AG04449 (cell line): ENCODE measurements at regions not wholly inside any gene's neighbourhood (a gene's known extent, or its start where the extent isn't known, plus 50 kb on each side); places are given as distances from the start of the nearest gene placed in this dataset.

ENCODE experiments used
- CTCF ChIA-PET: fragments of 350-600 bp; formaldehyde crosslinking; extraction: SDS; loops from one replicate; lab custom pipeline; 2021; ENCODE audit warnings: antibody characterized with exemption; lab: Yijun Ruan, JAX
- POLR2A ChIA-PET: fragments of 400-600, 350-600 bp; formaldehyde crosslinking; extraction: SDS; loops from one replicate; lab custom pipeline; 2020; ENCODE audit warnings: antibody characterized with exemption, inconsistent platforms; lab: Yijun Ruan, JAX
- DNase-seq: peaks from one replicate; pipeline ENCODE4 v3.0.0-alpha.2; 2010; ENCODE audit warnings: low read depth, low spot score
- H3K4me3 ChIP-seq: 2 replicates; pipeline ENCODE4 v1.5.1; 2011; ENCODE audit warnings: low read depth, mild to moderate bottlenecking, control low read depth, low read length
- TF ChIP-seq, protein P1 (sequence below): IDR thresholded peaks from one replicate; pipeline ENCODE4 v1.5.1; 2011; ENCODE audit warnings: mild to moderate bottlenecking, moderate library complexity, low read length, control low read depth, inconsistent platforms; ENCODE audit not compliant: insufficient read depth; ENCODE audit errors: missing control alignments

DNA sequence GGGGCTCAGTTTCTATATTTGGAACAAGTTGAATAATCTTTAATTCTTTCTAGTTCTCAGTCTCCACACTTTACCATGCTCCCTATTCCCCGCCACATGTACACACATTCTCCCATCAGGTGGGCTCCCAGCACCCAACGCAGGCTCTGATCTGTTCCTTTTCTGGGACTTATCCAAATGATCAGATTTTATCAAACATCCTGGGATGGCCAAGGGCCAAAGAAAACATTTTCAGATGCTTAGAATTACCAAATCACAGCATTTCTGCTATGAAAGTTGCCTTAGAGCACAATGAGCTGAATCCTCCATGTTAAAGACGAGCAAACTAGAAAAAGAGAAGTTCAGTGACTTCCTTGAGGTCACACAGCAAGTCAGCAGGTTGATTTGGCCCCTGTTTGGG is 153.4 kb downstream of the SEC61B start:
- TF ChIP-seq, protein P1, sequence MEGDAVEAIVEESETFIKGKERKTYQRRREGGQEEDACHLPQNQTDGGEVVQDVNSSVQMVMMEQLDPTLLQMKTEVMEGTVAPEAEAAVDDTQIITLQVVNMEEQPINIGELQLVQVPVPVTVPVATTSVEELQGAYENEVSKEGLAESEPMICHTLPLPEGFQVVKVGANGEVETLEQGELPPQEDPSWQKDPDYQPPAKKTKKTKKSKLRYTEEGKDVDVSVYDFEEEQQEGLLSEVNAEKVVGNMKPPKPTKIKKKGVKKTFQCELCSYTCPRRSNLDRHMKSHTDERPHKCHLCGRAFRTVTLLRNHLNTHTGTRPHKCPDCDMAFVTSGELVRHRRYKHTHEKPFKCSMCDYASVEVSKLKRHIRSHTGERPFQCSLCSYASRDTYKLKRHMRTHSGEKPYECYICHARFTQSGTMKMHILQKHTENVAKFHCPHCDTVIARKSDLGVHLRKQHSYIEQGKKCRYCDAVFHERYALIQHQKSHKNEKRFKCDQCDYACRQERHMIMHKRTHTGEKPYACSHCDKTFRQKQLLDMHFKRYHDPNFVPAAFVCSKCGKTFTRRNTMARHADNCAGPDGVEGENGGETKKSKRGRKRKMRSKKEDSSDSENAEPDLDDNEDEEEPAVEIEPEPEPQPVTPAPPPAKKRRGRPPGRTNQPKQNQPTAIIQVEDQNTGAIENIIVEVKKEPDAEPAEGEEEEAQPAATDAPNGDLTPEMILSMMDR = no peak
- POLR2A ChIA-PET = no interaction called here
- CTCF ChIA-PET = no interaction called here
- H3K4me3 ChIP-seq = no peak overlapping the region
- DNase-seq = no peak

- CTCF ChIA-PET = interaction anchor here (0.6 kb wide), 1 partner anchor 308 kb away, joined by 3 read pairs; no protein-coding TSS in a partner anchor
These were observed 156.0 kb downstream of the SEC61B start for GRCh38 chr9:99377790-99378775.

GRCh38 chr9:99383536-99383935 is 161.5 kb downstream of the SEC61B start:
- TF ChIP-seq, protein P1 = no peak
- no peak for DNase-seq
- CTCF ChIA-PET = no interaction called here
- no peak overlapping the region for H3K4me3 ChIP-seq
- POLR2A ChIA-PET = no interaction called here

More at GRCh38 chr9:99377790-99378775, 156.0 kb downstream of the SEC61B start:
- TF ChIP-seq, protein P1 = no peak
- no peak overlapping the region for H3K4me3 ChIP-seq
- POLR2A ChIA-PET = no interaction called here
- peak; percentile 24 for DNase-seq

GRCh38 chr9:99385215-99385614 is 163.1 kb downstream of the SEC61B start:
- no peak overlapping the region for H3K4me3 ChIP-seq
- TF ChIP-seq, protein P1 = no peak
- CTCF ChIA-PET = no interaction called here
- DNase-seq = no peak
- POLR2A ChIA-PET = no interaction called here

DNA sequence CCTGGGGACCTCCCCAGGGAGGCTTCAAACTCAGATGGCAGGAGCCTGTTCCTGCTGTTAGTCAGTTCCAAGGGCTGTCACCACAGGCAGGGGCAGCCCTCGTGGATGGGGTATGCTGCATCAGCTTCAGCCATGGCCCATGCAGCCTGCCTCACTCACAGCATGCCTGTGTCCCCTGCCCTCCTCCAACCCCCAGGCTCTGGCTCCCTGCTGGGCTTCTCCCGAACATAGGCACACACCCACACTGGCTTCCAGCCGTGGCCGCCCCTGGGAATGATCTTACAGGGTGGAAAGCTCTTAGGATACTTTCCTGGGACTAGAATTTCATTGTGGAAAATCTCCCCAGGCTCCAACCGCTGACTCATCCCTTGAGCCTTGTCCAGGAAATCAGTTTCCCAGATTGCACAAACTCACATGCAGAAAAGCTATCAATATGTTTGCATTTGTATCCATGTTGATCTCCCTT is 163.8 kb downstream of the SEC61B start:
- TF ChIP-seq, protein P1 = no peak
- ChIA-PET CTCF (no interaction called here), POLR2A (no interaction called here)
- H3K4me3 ChIP-seq = no peak overlapping the region
- DNase-seq = no peak

DNA sequence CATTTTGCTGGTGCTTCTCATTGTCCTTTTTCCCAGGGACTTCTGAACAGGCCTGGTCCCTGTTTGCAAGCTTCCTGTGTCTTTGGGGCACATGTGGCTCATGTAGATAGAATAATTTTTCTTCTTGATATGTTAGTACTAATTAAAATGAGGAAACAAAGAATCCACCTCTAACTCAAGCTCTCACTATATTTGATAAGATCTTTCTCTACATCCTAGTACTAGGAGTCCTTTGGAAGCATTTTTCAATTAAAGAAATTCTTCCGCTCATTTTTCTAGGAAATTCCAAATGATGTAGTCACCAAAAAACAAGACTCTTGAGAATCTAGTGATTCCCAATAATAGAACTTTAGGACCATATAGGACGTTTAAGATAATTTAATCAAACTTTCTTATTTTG is 165.3 kb downstream of the SEC61B start:
- DNase-seq = no peak
- H3K4me3 ChIP-seq = no peak overlapping the region
- ChIA-PET POLR2A (no interaction called here), CTCF (no interaction called here)
- TF ChIP-seq, protein P1 = no peak
